CD4-positive, alpha-beta T cell treated with Interleukin-6 for 4 hours (primary cell): ENCODE measurements at regions not wholly inside any gene's neighbourhood (a gene's known extent, or its start where the extent isn't known, plus 50 kb on each side); places are given as distances from the start of the nearest gene placed in this dataset.

Source experiments
- DNase-seq: peaks from one replicate; pipeline ENCODE4 v3.0.0-alpha.2; 2020; ENCODE audit warnings: mixed read lengths

DNA sequence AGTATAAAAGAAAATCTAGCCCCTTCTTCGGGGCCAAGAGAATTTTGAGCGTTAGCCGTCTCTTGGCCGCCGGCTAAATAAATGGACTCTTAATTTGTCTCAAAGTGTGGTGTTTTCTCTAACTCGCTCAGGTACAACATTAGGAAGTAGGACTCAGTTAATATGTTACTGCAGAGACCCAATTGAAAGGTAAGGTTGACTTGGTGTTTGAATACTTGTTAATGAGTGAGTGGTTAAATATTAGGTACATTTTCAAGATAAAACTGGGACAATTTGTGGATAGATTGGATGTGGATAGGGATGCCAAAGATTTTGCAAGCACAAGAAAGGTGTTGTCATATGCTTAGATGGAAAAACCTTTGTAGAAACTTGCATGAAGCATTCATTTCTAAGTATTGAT lies 1177.3 kb upstream of the CDH18 start:
- no peak for DNase-seq

DNA sequence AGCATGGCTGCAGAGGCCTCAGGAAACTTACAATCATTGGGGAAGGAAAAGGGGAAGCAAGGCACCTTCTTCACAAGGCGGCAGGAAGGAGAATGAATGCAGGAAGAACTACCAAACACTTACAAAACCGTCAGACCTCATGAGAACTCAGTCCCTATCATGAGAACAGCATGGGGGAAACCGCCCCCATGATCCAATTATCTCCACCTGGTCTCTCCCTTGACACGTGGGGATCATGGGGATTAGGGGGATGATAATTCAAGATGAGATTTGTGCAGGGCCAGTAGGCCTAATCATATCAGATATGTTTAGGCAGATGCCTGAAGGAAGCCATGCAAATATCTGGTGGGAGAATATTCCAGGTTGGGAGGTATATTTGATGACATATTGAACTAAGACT lies 1176.4 kb upstream of the CDH18 start:
- DNase-seq, result no peak

DNA sequence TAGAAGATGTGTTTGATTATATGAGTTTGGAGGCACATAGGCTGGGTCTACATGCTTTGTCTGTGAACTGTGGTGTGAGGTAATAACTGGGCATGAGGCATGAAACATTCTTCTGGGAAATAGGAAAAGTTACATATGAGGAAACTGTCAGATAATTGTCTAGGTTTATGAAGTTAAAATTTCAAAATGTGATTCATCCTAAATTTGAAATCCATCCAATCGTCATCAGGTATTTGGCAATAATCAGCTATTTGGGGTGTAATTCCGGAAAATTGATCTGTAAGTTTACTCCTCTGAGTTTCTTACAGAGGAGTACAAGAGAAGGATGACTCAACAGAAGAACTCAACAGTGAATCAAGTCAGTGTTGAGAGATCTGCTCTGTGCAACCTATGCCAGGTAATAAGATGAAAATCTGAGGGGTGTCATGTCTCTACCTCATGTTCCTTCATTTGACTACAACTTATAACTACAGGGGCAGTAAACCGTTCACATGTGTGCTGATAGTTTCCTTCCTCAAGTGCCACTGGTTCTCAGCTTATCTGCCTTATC lies 1171.6 kb upstream of the CDH18 start:
- DNase-seq, result no peak

DNA sequence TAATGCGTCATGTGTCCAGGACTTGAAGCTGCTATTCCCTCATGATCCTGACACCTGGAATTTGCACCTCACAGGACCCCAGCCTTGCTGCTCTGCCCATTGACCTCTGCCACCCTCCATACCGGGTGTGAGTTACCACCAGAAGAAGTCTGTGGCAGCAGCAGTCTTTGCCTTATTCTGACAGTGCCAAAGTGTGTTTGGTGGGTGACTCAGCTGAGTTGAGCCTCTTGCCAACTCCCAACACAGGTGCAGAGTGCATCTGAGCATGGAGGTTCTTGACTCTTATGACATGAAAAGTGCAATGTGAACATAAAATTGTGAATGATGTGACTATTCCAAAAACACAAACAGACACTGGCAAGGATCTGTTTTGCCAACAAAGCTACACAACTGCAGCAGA lies 1166.5 kb upstream of the CDH18 start:
- no peak for DNase-seq

DNA sequence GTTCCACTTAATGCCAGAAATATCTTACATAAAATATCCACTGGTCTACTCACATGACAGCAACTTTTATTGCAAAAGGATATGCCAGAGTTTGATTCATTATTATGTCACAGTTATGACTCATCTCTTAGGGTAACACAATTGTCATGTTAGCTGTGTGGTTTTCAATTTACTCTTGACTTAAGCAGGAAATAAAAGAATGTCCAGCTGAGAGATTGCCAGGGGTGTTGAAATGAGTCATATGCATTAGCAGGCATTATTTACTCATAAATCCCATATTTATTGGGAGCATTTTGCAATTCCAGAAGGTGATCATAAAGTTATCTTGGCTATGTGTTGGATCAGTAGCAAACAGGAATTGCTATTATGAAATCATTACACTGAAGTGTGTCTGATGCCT lies 1164.6 kb upstream of the CDH18 start:
- DNase-seq, result no peak

DNA sequence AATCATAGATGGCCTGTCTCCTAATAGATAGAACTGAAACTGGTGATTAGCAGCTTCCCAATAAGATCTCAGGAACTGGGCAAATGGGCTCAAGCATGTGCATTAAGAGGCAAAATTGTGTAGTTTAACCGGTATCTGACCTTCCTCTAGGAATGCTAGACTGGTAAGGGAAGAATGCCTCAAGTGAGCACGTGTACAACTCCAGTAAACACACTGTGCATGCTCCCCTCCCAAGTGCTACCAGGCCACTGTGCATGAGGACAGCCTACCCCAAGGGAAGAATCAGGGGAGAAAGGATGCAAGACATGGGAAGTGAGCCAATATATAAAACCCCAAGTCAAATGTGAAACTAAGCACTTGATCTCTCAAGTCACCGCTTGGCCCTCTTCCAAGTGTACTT lies 1157.4 kb upstream of the CDH18 start:
- no peak for DNase-seq

DNA sequence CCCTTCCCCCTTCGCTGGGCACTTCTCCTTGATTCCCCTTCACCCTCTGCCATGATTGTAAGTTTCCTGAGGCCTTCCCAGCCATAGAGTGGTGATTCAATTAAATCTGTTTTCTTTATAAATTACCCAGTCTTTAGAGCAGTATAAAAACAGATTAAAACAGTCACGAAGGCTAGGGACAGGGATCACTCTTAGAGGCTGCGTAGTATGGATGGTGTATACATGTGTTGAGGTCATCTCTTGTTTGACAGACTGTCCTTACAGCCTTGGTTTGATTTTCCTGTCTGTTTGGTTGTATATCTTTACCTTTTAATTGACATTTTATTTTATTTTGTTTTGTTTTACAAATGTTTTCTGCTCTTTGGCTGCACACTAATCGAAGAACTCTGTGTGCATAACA lies 1155.7 kb upstream of the CDH18 start:
- DNase-seq, result no peak

DNA sequence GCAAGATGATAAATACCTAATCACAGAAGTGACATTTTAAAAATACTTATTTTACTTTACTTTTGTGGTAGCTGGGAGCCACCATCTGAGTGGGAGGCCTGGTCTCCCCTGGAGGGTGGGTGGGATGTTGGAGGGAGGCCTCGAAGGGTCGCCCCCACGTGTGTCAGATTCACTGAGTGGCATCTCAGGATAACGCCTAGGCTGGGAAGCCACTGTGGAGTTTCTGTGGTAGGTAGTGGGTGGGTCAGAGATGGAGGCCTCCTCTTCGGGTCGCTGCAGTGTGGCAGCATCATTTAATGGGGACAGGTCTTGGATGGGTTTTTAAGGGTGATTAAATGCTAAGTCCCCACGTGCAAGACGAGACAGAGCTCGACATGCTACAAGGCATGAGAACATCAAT lies 1154.8 kb upstream of the CDH18 start:
- DNase-seq, result no peak

DNA sequence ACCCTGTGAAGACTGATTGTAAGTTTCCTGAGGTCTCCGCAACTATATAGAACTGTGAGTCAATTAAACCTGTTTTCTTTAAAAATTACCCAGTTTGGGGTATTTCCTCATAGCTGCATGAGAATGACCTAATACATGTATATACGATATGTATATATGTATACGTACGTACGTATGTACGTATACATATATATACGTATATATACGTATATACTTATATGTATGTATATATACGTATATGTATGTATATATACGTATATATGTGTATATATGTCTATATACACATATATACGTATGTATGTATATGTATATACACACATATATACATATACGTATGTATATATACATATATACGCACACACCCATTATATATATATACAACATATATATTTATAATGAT lies 1153.0 kb upstream of the CDH18 start:
- DNase-seq, result no peak

DNA sequence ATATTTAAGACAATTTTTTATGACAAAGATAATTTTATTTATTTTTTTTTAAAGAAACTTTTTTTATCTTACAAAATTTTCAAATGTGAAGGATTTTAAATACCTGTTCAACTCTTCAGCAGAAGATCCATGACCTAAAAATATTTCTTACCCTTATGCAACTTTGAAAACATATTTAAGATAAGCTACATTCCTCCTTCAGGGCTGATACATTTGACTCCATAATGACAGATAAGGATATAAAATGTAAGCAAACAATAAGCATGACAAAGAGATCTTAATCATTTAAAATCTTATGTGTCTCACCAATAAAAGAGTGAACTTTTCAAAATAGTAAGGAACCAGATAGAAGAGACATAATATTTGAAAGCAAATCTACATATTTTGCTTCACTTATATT lies 1138.2 kb upstream of the CDH18 start:
- no peak for DNase-seq

DNA sequence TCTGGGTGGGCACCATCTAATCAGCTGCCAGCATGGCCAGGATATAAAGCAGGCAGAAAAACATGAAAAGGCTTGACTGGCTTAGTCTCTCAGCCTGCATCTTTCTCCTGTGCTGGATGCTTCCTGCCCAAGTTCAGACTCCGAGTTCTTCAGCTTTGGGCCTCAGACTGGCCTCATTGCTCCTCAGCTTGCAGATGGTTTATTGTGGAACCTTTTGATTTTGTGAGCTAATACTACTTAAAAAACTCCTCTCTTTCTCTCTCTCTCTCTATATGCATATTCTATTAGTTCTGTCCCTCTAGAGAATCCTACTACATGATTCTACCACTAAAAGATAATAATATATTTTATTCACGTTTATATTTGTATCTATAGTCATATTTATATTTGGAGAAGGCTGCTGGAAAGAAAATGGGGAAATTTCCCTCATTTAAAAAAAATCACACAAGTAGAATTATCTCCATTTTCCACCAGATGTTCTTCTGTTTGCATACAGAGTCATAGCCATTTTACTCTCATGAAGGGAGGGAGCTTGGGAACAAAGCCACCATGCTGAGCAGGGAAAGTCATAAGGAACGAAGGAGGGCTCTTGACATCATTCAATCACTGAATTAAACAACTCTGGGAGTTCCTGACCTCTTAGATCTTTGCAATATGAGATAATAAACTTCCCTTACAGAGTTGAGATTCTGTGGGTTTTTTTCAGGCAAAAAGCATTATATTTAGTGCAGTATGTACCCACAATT lies 1137.4 kb upstream of the CDH18 start:
- no peak for DNase-seq

DNA sequence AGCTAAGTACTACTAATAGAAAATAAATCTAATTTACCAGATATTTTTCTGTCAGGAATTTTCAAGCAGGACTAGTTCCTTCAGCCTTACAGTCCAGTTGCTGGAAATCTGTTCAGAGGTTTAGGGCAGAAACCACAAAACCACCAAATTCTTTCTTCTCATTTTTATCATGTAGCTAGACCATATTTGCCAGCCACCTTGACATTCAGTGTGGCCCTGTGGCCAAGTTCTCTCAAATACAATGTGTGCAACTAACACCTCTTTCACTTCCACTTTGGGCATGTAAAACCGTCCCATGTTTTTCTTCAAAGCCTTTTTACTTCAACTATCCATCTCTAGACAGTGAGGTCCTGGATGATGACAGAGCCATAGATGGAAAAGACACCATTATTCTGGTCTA lies 1133.2 kb upstream of the CDH18 start:
- no peak for DNase-seq

DNA sequence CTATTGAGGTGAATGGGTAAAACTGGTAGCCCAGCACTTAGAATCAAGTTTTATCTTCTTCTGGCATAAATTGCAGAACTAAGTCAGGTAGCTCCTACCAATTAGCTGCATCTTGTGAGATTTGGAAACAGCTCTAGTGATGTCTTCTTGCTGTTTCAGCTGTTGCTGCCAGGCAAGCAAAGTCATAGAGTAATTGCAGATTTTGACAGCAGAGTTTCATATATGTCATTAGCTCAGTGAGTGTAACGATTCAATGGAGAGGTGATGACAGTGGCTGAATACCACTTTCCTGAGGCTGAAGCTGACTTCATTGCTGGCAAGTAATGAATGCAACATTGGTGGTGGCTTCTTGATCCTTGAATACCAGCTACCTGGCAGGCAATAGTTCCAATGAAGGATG lies 1109.7 kb upstream of the CDH18 start:
- no peak for DNase-seq

DNA sequence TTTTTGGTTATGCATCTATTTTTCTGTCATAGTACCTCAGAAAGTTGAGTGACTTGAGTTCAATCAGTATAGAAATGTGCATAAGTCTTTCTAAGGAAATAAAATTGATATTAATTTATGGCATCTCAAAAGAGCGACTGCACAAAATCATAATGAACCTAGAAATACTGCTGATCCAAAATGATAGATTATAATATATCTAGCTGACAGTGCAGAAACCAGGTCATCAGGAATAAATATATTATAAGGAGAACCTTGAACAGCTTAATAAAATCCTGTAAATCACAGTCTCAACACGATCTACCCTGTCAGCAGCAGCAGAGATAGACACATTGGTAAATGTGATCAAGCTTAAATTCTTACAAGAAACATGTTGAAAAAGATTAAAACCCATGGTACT lies 1106.6 kb upstream of the CDH18 start:
- no peak for DNase-seq

DNA sequence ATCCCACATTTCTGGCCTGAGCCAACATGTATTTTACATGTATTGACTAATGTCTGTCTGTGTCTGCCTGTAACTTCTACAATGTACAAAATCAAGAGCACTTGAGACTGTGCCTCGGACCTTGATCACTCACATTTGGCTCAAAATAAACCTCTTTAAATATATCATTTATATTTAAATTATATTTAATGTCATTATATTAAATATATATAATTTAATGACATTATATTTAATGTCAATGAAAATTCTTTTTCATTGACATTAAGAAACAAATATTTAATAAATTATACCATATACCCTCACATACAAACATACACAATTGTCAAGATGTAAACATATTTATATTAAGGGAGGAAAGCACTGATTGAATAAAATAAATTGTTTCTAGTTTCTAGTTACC lies 1099.8 kb upstream of the CDH18 start:
- DNase-seq, result no peak

DNA sequence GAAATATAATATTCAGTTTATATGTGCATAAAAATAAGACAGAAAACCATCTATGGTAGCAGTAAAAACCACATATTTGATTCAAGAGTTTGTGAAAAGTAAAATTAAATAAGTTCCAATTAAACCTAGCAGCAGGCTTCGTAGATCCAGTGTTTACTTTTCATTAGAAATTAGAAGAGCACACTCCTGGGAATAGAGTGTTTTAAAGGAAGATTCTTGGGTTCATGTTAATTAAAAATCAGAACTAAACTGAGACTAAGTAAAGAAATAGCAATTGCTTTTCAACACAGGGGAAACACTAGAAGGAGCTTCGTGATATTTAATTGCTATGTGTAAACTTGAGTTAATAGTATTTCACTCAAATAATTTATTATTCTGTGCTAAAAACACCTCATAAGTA lies 1097.8 kb upstream of the CDH18 start:
- no peak for DNase-seq

DNA sequence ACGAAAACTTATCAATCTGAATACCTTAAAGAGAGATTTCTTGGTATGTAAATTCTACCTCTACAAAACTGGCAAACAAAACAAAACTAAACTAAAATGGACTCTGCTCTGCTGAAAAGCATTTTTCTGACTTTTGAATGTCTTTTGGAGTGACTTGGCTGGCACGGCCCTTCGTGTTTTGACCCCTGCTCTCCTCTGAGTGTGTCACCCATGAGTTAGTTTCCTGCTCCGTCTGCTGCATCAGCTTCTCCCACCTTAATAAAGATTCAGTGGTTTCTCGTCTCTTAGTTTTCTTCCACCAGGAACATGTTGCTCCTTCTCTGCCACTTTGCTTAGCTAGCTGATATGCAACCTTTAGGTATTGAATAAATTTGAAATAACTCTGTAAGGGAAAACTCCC lies 1084.0 kb upstream of the CDH18 start:
- DNase-seq, result no peak

DNA sequence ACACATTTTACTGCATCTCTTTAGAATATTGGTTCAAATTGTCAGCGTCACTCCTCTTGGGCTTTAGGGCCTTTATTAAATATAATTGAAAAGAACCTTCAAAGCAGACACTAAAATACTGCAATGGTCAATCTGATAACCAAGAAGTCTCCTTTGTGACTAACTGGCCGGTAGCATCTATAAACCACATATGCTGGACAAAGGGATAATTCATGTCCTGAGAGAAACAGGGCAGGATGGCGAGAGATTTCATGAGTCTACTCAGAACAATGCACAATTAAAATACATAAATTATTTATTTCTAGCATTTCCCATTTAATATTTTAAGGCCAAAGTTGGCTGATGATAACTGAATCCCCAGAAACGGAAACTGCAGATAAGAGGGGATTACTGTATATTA lies 1083.4 kb upstream of the CDH18 start:
- DNase-seq, result no peak

DNA sequence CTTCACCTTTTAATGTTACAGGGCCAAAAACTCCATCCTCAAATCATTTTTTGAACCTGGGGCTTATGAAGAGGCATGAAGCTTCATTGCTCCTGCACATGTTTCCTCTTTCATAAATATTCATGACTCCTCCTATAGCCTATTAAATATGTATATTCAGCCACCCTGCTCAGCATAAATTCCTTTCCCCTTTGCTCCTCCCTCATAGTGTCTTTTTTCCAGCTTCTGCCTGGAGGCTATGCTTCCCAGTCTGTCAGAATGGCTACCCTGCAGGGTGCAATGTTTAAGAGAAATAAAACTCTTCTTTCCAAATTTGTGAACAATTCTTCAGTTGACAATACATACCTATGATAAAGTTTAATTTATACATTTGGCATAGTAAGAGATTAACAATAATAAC lies 1082.9 kb upstream of the CDH18 start:
- no peak for DNase-seq

DNA sequence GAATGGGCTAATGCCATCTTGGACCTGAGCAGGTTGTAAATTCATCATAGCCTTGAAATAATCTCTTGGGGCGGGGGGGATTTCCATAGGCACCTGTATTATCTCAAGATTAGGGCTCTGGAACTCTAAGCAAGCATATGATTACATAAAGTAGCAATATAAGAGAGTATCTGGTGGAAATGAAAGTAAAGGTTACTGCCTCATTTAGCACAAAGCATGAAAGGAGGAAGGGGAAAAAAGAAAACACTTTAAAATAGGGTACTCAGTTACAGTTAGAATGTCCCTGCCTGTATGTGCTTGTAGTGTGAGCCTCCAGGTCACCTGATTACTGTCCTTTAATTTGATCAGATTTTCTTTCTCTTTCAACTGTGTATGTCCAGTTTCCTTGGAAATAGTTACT lies 1079.7 kb upstream of the CDH18 start:
- no peak for DNase-seq

DNA sequence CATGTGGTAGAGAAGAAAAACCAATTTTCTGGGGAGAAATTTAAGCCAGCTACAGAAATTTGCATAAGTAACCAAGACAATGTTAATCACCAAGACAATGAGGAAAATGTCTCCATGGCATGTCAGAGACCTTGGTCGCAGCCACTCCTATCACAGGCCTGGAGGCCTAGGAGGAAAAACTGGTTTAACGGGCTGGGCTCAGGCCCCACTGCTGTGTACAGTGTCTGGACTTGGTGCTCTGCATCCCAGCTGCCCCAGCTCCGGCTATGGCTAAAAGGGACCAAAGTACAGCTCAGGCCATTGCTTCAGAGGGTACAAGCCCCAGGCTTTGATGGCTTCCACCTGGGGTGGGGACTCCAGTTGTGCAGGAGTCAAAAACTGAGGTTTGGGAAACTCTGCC lies 1075.1 kb upstream of the CDH18 start:
- DNase-seq, result no peak

DNA sequence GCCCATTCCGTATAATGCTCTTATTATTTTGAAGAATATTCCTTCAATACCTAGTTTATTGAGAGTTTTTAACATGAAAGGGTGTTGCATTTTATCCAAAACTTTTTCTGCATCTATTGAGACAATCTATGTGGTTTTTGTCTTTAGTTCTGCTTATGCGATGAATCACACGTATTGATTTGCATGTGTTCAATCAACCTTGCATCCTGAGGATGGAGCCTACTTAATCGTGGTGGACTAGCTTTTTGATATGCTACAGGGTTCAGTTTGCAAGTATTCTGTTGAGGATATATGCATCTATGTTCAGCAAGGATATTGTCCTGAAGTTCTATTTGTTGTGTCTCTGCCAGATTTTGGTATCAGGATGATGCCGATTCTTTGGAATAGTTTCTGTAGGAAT lies 1070.3 kb upstream of the CDH18 start:
- no peak for DNase-seq

DNA sequence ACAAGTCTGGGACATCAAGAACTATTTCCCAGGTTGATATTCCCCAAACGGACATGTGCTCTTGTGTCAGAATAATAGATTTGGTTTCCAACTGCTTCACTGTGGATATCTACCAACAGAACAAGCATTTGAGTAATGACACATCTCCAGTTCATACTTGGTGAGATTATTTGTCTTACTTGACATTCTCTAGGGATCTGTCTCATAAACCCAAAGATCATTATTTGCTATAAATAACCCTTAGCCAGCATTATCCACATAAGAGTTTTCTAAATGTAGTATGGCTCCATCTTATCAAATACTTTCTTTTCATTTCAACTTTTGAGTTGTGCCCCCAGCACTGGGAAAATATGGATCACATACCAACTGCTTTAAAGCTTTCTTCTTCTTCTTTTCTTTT lies 1063.9 kb upstream of the CDH18 start:
- no peak for DNase-seq

DNA sequence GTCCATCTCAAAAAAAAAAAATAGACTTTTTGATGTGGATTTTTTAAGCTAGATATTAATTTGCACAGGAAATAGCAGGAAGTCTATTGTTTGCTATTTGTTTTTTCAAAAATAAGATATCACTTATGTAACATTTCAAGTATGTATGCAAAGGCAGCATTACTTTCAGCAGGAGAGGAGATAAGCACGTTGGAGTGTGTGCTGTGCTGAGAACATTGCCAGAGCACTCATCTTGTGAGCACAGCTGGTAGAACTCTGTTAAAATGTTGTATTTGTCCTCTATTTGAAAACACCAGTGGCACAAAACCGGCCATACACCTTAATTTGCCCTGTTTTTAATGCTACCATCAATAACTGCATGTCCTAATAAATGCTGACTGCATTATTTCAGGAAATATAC lies 1061.9 kb upstream of the CDH18 start:
- DNase-seq, result no peak

DNA sequence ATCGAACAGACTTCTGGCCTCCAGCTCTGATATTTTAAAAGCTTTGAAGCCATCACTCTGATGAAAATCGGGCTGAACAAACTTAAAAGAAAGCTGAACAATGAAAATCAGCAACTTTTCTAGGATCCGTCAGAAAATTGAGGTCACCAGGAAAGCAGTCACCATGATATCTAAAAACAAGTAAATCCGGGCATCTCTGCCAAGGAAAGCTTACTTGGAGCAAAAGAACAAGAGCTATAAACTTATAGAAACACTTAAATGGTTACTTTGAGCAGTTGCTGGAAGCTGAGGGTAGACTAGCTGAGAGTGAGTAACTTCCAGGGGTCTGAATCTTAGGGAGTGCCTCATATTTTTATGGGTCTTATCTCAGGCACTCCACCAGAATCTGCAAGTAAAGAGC lies 1043.0 kb upstream of the CDH18 start:
- no peak for DNase-seq
